CD14-positive monocyte (primary cell): ENCODE measurements at regions not wholly inside any gene's neighbourhood (a gene's known extent, or its start where the extent isn't known, plus 50 kb on each side); places are given as distances from the start of the nearest gene placed in this dataset.

Experiments
- DNase-seq, 3 donors: peaks; one replicate each; pipeline ENCODE4 v3.0.0-alpha.2; 2011 to 2022
- H2AFZ ChIP-seq: 2 replicates; pipeline ENCODE4 v1.6.0; 2012; ENCODE audit warnings: mild to moderate bottlenecking, low read depth, low read length, inconsistent platforms; ENCODE audit not compliant: insufficient read depth, poor library complexity, severe bottlenecking
- H3K27ac ChIP-seq, 2 donors: 1 replicate in 1 of 2; 2 replicates in 1 of 2; pipeline ENCODE4 v1.5.1; 2012 to 2013; ENCODE audit warnings: low read length in 2 of 2, control low read depth in 1 of 2, inconsistent platforms in 1 of 2, low read depth in 1 of 2, mild to moderate bottlenecking in 1 of 2
- H3K27me3 ChIP-seq, 2 donors: one replicate each; pipeline versions ENCODE4 v1.6.0 to v1.6.1; 2011 to 2013; ENCODE audit warnings: low read length in 2 of 2; ENCODE audit not compliant: control insufficient read depth in 2 of 2, insufficient read depth in 2 of 2
- H3K36me3 ChIP-seq, 2 donors: replicated peaks in 1 of 2; 1 replicate in 1 of 2; 2 replicates in 1 of 2; pipeline versions ENCODE4 v1.5.1 to v1.6.1; 2012 to 2013; ENCODE audit warnings: low read length in 2 of 2, control low read depth in 1 of 2, inconsistent platforms in 1 of 2, mild to moderate bottlenecking in 1 of 2; ENCODE audit not compliant: insufficient read depth in 2 of 2, control insufficient read depth in 1 of 2
- H3K4me1 ChIP-seq, 2 donors: 1 replicate in 1 of 2; 2 replicates in 1 of 2; pipeline versions ENCODE4 v1.5.1 to v1.6.1; 2012 to 2013; ENCODE audit warnings: low read length in 2 of 2, control low read depth in 1 of 2, inconsistent platforms in 1 of 2, mild to moderate bottlenecking in 1 of 2, moderate library complexity in 1 of 2; ENCODE audit not compliant: insufficient read depth in 2 of 2, control insufficient read depth in 1 of 2
- H3K4me2 ChIP-seq: replicated peaks from 2 replicates; pipeline ENCODE3; 2012; ENCODE audit warnings: low read length, moderate library complexity, mild to moderate bottlenecking; ENCODE audit not compliant: poor library complexity, severe bottlenecking; ENCODE audit errors: extremely low read depth
- H3K4me3 ChIP-seq, 3 experiments: fragments of 200-600 bp in 1 of 3; sonication (generic) in 1 of 3; replicated peaks in 1 of 3; 1 replicate in 2 of 3; 2 replicates in 1 of 3; pipeline ENCODE4 v1.5.1; 2011 to 2013; ENCODE audit warnings: low read length in 3 of 3, mild to moderate bottlenecking in 3 of 3, control low read depth in 2 of 3, low read depth in 2 of 3, inconsistent platforms in 1 of 3, moderate library complexity in 1 of 3
- H3K79me2 ChIP-seq: 2 replicates; pipeline ENCODE4 v1.6.0; 2012; ENCODE audit warnings: mild to moderate bottlenecking, control low read depth, inconsistent platforms, low read length, moderate library complexity; ENCODE audit not compliant: insufficient read depth
- H3K9ac ChIP-seq: 2 replicates; pipeline ENCODE4 v1.6.0; 2017; ENCODE audit warnings: low read length, mild to moderate bottlenecking; ENCODE audit not compliant: insufficient read depth, poor library complexity, severe bottlenecking
- H3K9me3 ChIP-seq, 2 donors: replicated peaks in 1 of 2; 1 replicate in 1 of 2; 2 replicates in 1 of 2; pipeline versions ENCODE4 v1.5.1 to v1.6.1; 2012 to 2013; ENCODE audit warnings: low read length in 2 of 2, control low read depth in 1 of 2; ENCODE audit not compliant: control insufficient read depth in 1 of 2, insufficient read depth in 1 of 2
- H4K20me1 ChIP-seq: 2 replicates; pipeline ENCODE4 v1.6.0; 2012; ENCODE audit warnings: mild to moderate bottlenecking, low read length, control low read depth, moderate library complexity; ENCODE audit not compliant: insufficient read depth
- H3K27ac Mint-ChIP-seq, 7 donors: one replicate each; pipeline ENCODE4 v1.8.0; 2020; ENCODE audit warnings: mild to moderate bottlenecking in 7 of 7, mixed read lengths in 7 of 7, moderate library complexity in 6 of 7, inconsistent platforms in 2 of 7
- H3K27me3 Mint-ChIP-seq, 3 donors: one replicate each; pipeline ENCODE4 v1.8.0; 2021 to 2022; ENCODE audit warnings: low read depth in 3 of 3, mild to moderate bottlenecking in 3 of 3, mixed read lengths in 3 of 3, moderate library complexity in 3 of 3, inconsistent platforms in 1 of 3
- H3K36me3 Mint-ChIP-seq, 2 donors: one replicate each; pipeline ENCODE4 v1.8.0; 2020; ENCODE audit warnings: mixed read lengths in 2 of 2, inconsistent platforms in 1 of 2, mild to moderate bottlenecking in 1 of 2
- H3K4me1 Mint-ChIP-seq: one replicate; pipeline ENCODE4 v1.8.0; 2020; ENCODE audit warnings: mild to moderate bottlenecking, mixed read lengths
- H3K4me3 Mint-ChIP-seq, 2 donors: one replicate each; pipeline ENCODE4 v1.8.0; 2020; ENCODE audit warnings: mild to moderate bottlenecking in 2 of 2, mixed read lengths in 2 of 2, moderate library complexity in 1 of 2
- H3K9me3 Mint-ChIP-seq, 7 donors: one replicate each; pipeline ENCODE4 v1.8.0; 2020 to 2022; ENCODE audit warnings: mixed read lengths in 7 of 7, mild to moderate bottlenecking in 6 of 7, moderate library complexity in 6 of 7, inconsistent platforms in 2 of 7
- CTCF ChIP-seq: fragments of 200-600 bp; IDR thresholded peaks from one replicate; pipeline ENCODE4 v1.8.0; 2022; ENCODE audit warnings: antibody characterized with exemption, mild to moderate bottlenecking
- WGBS: methylation state at CpG from one replicate; pipeline ENCODE4 v1.1.5; 2013; ENCODE audit warnings: missing lambda C conversion rate; ENCODE audit not compliant: insufficient coverage; 5-methylcytosine and 5-hydroxymethylcytosine counted together
- intact Hi-C, 2 donors: fragments of 100-400 bp; cut with micrococcal nuclease; formaldehyde crosslinking; loops; one replicate each; pipeline versions ENCODE4 v1.15.0 to v1.15.1; 2023

GRCh38 chr5:176721509-176721908 is 74.2 kb downstream of the TSPAN17 start:
- 100% methylated on average over 3 of the region's 10 CpGs for WGBS
- no peak overlapping the region for H3K9ac ChIP-seq
- Mint-ChIP-seq H3K27me3 (peaks cover 40 to 74% (median 42%) of the 10 kb centered on the region in 3 donors), H3K4me1 (peaks cover 8% of the 10 kb centered on the region), H3K27ac (no peak overlapping the region), H3K36me3 (no peaks in the 10 kb centered on the region), H3K9me3 (peaks cover 0 to 9% (median 1%) of the 10 kb centered on the region in 7 donors), H3K4me3 (no peak overlapping the region)
- peaks cover 0 to 7% of the 10 kb centered on the region in 2 donors for H3K9me3 ChIP-seq
- peaks cover 0 to 26% of the 10 kb centered on the region in 2 donors for H3K27me3 ChIP-seq
- no peaks in the 10 kb centered on the region for H3K79me2 ChIP-seq
- TF ChIP-seq CTCF = no peak
- no peaks in the 10 kb centered on the region for H3K4me1 ChIP-seq
- H3K4me3 ChIP-seq = no peak overlapping the region
- H4K20me1 ChIP-seq = no peaks in the 10 kb centered on the region
- no peak overlapping the region for H2AFZ ChIP-seq
- H3K27ac ChIP-seq = no peak overlapping the region
- intact Hi-C loops = no loop called here
- no peak for DNase-seq
- H3K4me2 ChIP-seq = no peak overlapping the region
- no peaks in the 10 kb centered on the region for H3K36me3 ChIP-seq

- peaks cover 47 to 72% (median 48%) of the 10 kb centered on the region in 3 donors for H3K27me3 Mint-ChIP-seq
- 83% methylated on average over 7 of the region's 10 CpGs for WGBS
- H3K4me1 Mint-ChIP-seq = peaks cover 8% of the 10 kb centered on the region
- Histone ChIP-seq H4K20me1 (no peaks in the 10 kb centered on the region), H3K4me2 (no peak overlapping the region), H3K9me3 (peaks cover 0 to 7% of the 10 kb centered on the region in 2 donors), H3K27me3 (peaks cover 0 to 34% of the 10 kb centered on the region in 2 donors), H3K4me1 (no peaks in the 10 kb centered on the region), H3K4me3 (no peak overlapping the region), H2AFZ (no peak overlapping the region), H3K27ac (no peak overlapping the region), H3K79me2 (no peaks in the 10 kb centered on the region), H3K9ac (no peak overlapping the region), H3K36me3 (no peaks in the 10 kb centered on the region)
- H3K36me3 Mint-ChIP-seq = no peaks in the 10 kb centered on the region
- no peak overlapping the region for H3K27ac Mint-ChIP-seq
- DNase-seq = no peak
- intact Hi-C loops = no loop called here
- no peak overlapping the region for H3K4me3 Mint-ChIP-seq
- no peak for TF ChIP-seq CTCF
- H3K9me3 Mint-ChIP-seq = peaks cover 0 to 9% (median 0%) of the 10 kb centered on the region in 7 donors
Observed at GRCh38 chr5:176722757-176723156, 75.5 kb downstream of the TSPAN17 start.
